H9 (cell line): ENCODE measurements at regions not wholly inside any gene's neighbourhood (a gene's known extent, or its start where the extent isn't known, plus 50 kb on each side); places are given as distances from the start of the nearest gene placed in this dataset.

Experiments
- DNase-seq: peaks from one replicate; pipeline ENCODE4 v3.0.0-alpha.2; 2017
- H2AFZ ChIP-seq: one replicate; pipeline ENCODE4 v1.6.1; 2013; ENCODE audit warnings: mild to moderate bottlenecking, low read length, control low read depth, moderate library complexity
- H2AK5ac ChIP-seq: 2 replicates; pipeline ENCODE4 v1.6.1; 2013; ENCODE audit warnings: low read length, control low read depth, mixed read lengths; ENCODE audit not compliant: insufficient read length
- H2BK120ac ChIP-seq: one replicate; pipeline ENCODE4 v1.6.1; 2013; ENCODE audit warnings: low read depth, mild to moderate bottlenecking, low read length, control low read depth, inconsistent platforms; ENCODE audit not compliant: poor library complexity, severe bottlenecking
- H2BK12ac ChIP-seq: 2 replicates; pipeline ENCODE4 v1.6.1; 2013; ENCODE audit warnings: low read length, control low read depth, mixed read lengths, low read depth; ENCODE audit not compliant: insufficient read length
- H2BK15ac ChIP-seq: 2 replicates; pipeline ENCODE4 v1.6.1; 2013; ENCODE audit warnings: low read depth, low read length, control low read depth
- H2BK20ac ChIP-seq: one replicate; pipeline ENCODE4 v1.6.1; 2013; ENCODE audit warnings: low read depth, mild to moderate bottlenecking, low read length, control low read depth, inconsistent platforms; ENCODE audit not compliant: poor library complexity, severe bottlenecking
- H2BK5ac ChIP-seq: 2 replicates; pipeline ENCODE4 v1.6.1; 2013; ENCODE audit warnings: low read length, control low read depth, mixed read lengths; ENCODE audit not compliant: insufficient read length
- H3K14ac ChIP-seq: 2 replicates; pipeline ENCODE4 v1.6.1; 2013; ENCODE audit warnings: low read length, control low read depth; ENCODE audit not compliant: insufficient read depth
- H3K18ac ChIP-seq: 2 replicates; pipeline ENCODE4 v1.6.1; 2013; ENCODE audit warnings: low read depth, mild to moderate bottlenecking, mixed read lengths, low read length, control low read depth; ENCODE audit not compliant: insufficient read length
- H3K23ac ChIP-seq: 2 replicates; pipeline ENCODE4 v1.6.1; 2013; ENCODE audit warnings: low read length, control low read depth, mixed read lengths, low read depth; ENCODE audit not compliant: insufficient read length
- H3K23me2 ChIP-seq: 2 replicates; pipeline ENCODE4 v1.6.1; 2013; ENCODE audit warnings: low read depth, mild to moderate bottlenecking, mixed read lengths, low read length, control low read depth; ENCODE audit not compliant: insufficient read length, poor library complexity, severe bottlenecking
- H3K27ac ChIP-seq: 2 replicates; pipeline ENCODE4 v1.5.1; 2013; ENCODE audit warnings: low read length, control low read depth, mixed read lengths, low read depth; ENCODE audit not compliant: insufficient read length
- H3K27me3 ChIP-seq: 2 replicates; pipeline ENCODE4 v1.6.1; 2013; ENCODE audit warnings: low read length, control low read depth, inconsistent platforms; ENCODE audit not compliant: insufficient read depth
- H3K4ac ChIP-seq: 2 replicates; pipeline ENCODE4 v1.6.1; 2013; ENCODE audit warnings: low read depth, mild to moderate bottlenecking, control low read depth, inconsistent platforms, low read length, moderate library complexity
- H3K4me1 ChIP-seq: 2 replicates; pipeline ENCODE4 v1.6.1; 2013; ENCODE audit warnings: low read length, control low read depth, inconsistent platforms; ENCODE audit not compliant: insufficient read depth
- H3K4me2 ChIP-seq: 2 replicates; pipeline ENCODE4 v1.6.1; 2013; ENCODE audit warnings: low read length, control low read depth, mixed read lengths; ENCODE audit not compliant: insufficient read length, insufficient read depth
- H3K56ac ChIP-seq: 2 replicates; pipeline ENCODE4 v1.6.1; 2013; ENCODE audit warnings: low read depth, mild to moderate bottlenecking, mixed read lengths, low read length, control low read depth; ENCODE audit not compliant: insufficient read length
- H3K79me1 ChIP-seq: 2 replicates; pipeline ENCODE4 v1.6.1; 2013; ENCODE audit warnings: low read depth, mild to moderate bottlenecking, moderate library complexity, low read length, control low read depth, inconsistent platforms; ENCODE audit not compliant: insufficient read depth, poor library complexity, severe bottlenecking
- H3K79me2 ChIP-seq: 2 replicates; pipeline ENCODE4 v1.6.1; 2013; ENCODE audit warnings: low read length, control low read depth, inconsistent platforms; ENCODE audit not compliant: insufficient read depth
- H3K9ac ChIP-seq: 2 replicates; pipeline ENCODE4 v1.6.1; 2013; ENCODE audit warnings: low read length, control low read depth, mixed read lengths; ENCODE audit not compliant: insufficient read length; ENCODE audit errors: extremely low read depth
- H3K9me3 ChIP-seq: one replicate; pipeline ENCODE4 v1.6.1; 2013; ENCODE audit warnings: low read depth, low read length, inconsistent platforms; ENCODE audit not compliant: control insufficient read depth
- H3T11ph ChIP-seq: one replicate; pipeline ENCODE4 v1.6.1; 2013; ENCODE audit warnings: mild to moderate bottlenecking, low read length, control low read depth, inconsistent platforms
- H4K20me1 ChIP-seq: one replicate; pipeline ENCODE4 v1.6.1; 2013; ENCODE audit not compliant: control insufficient read depth, insufficient read length, insufficient read depth
- H4K5ac ChIP-seq: 2 replicates; pipeline ENCODE4 v1.6.1; 2013; ENCODE audit warnings: low read depth, mild to moderate bottlenecking, mixed read lengths, low read length, control low read depth; ENCODE audit not compliant: insufficient read length
- H4K8ac ChIP-seq: replicated peaks from 2 replicates; pipeline ENCODE4 v1.6.1; 2013; ENCODE audit warnings: low read length, control low read depth, mixed read lengths, low read depth; ENCODE audit not compliant: insufficient read length
- H4K91ac ChIP-seq: 2 replicates; pipeline ENCODE4 v1.6.1; 2013; ENCODE audit warnings: low read depth, mild to moderate bottlenecking, moderate library complexity, mixed read lengths, low read length, control low read depth; ENCODE audit not compliant: insufficient read length
- H3K27ac Mint-ChIP-seq, 3 experiments: 2 replicates in 2 of 3; 3 replicates in 1 of 3; pipeline ENCODE4 v1.8.0; 2020 to 2021; ENCODE audit warnings: mixed read lengths in 3 of 3, mild to moderate bottlenecking in 1 of 3, moderate library complexity in 1 of 3
- H3K27me3 Mint-ChIP-seq: 2 replicates; pipeline ENCODE4 v1.8.0; 2021; ENCODE audit warnings: low read depth, mild to moderate bottlenecking, moderate library complexity, mixed read lengths
- H3K36me3 Mint-ChIP-seq, 3 experiments: 2 replicates in 2 of 3; 3 replicates in 1 of 3; pipeline ENCODE4 v1.8.0; 2020 to 2021; ENCODE audit warnings: low read depth in 3 of 3, mixed read lengths in 3 of 3; ENCODE audit not compliant: insufficient read depth in 1 of 3
- H3K4me1 Mint-ChIP-seq, 2 experiments: 2 replicates each; pipeline ENCODE4 v1.8.0; 2020; ENCODE audit warnings: mixed read lengths in 2 of 2
- H3K4me3 Mint-ChIP-seq, 2 experiments: 2 replicates in 1 of 2; 3 replicates in 1 of 2; pipeline ENCODE4 v1.8.0; 2020 to 2021; ENCODE audit warnings: mild to moderate bottlenecking in 2 of 2, mixed read lengths in 2 of 2, moderate library complexity in 1 of 2
- H3K9me3 Mint-ChIP-seq, 2 experiments: 2 replicates in 1 of 2; 3 replicates in 1 of 2; pipeline ENCODE4 v1.8.0; 2020; ENCODE audit warnings: mild to moderate bottlenecking in 2 of 2, mixed read lengths in 2 of 2, moderate library complexity in 1 of 2
- WGBS: extraction: QIAGEN DNeasy Blood & Tissue Kit; methylation state at CpG from one replicate; pipeline ENCODE4 v1.1.7; 2013; ENCODE audit warnings: missing lambda C conversion rate, low lambda C conversion rate, mixed read lengths; ENCODE audit not compliant: insufficient read length; ENCODE audit errors: extremely low coverage; 5-methylcytosine and 5-hydroxymethylcytosine counted together
- TF ChIP-seq, protein P1 (sequence below): fragments of 200-600 bp; sonication (generic); conservative IDR thresholded peaks from 3 replicates; pipeline ENCODE4 v1.8.0; 2021; ENCODE audit warnings: antibody characterized with exemption, mild to moderate bottlenecking

DNA sequence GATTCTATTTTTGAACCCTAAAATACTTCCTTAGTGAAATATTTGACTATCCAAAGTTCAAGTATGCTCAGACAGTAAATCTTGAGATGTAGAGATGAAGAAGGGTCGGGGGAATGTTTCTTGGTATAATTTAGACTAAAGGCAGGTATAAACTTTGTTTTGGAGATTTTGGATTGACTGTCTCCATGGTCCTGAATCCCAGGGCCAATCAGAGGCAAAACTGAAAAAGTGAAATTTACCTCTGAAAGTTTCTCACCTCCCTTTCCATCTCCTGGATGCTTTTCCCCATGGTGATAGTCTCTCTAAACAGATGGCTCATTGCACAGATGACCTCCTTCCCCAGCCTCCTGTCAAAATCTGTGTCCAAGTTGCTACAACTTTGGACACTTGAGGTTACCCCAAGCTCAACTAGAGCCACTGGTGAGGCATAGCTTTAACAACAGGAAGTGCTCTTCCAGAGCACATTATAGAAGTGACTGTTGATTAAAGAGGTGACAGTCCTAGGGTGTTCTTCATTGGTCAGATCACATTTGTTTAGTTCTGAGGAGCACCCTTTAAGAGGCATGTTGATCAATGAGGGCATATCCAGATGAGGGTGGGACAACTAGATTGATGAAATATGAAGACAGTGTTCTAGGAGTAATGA lies 128.4 kb downstream of the AKAP11 start:
- no peaks in the 10 kb centered on the region for H3K9me3 ChIP-seq
- H2BK15ac ChIP-seq: no peak overlapping the region
- no peak overlapping the region for H2BK120ac ChIP-seq
- Mint-ChIP-seq H3K4me1 (peaks cover 11 to 12% of the 10 kb centered on the region in 2 experiments), H3K9me3 (no peaks in the 10 kb centered on the region), H3K36me3 (no peaks in the 10 kb centered on the region), H3K4me3 (no peak overlapping the region), H3K27ac (no peak overlapping the region; a peak in 1 of 7 replicates), H3K27me3 (no peaks in the 10 kb centered on the region)
- H3K27ac ChIP-seq: no peak overlapping the region
- no peak overlapping the region for H2BK20ac ChIP-seq
- DNase-seq: no peak
- no CpG with 5 or more reads among the region's 1 CpG for WGBS
- H3K4me1 ChIP-seq: no peaks in the 10 kb centered on the region
- H2AFZ ChIP-seq: no peak overlapping the region
- H3K9ac ChIP-seq: no peak overlapping the region
- H3T11ph ChIP-seq: no peak overlapping the region
- no peaks in the 10 kb centered on the region for H3K27me3 ChIP-seq
- H3K23ac ChIP-seq: no peak overlapping the region
- no peak overlapping the region for H3K56ac ChIP-seq
- no peak overlapping the region for H4K91ac ChIP-seq
- H4K20me1 ChIP-seq: no peaks in the 10 kb centered on the region
- no peaks in the 10 kb centered on the region for H3K23me2 ChIP-seq
- H3K79me2 ChIP-seq: no peaks in the 10 kb centered on the region
- no peak overlapping the region for H2BK5ac ChIP-seq
- TF ChIP-seq, protein P1, sequence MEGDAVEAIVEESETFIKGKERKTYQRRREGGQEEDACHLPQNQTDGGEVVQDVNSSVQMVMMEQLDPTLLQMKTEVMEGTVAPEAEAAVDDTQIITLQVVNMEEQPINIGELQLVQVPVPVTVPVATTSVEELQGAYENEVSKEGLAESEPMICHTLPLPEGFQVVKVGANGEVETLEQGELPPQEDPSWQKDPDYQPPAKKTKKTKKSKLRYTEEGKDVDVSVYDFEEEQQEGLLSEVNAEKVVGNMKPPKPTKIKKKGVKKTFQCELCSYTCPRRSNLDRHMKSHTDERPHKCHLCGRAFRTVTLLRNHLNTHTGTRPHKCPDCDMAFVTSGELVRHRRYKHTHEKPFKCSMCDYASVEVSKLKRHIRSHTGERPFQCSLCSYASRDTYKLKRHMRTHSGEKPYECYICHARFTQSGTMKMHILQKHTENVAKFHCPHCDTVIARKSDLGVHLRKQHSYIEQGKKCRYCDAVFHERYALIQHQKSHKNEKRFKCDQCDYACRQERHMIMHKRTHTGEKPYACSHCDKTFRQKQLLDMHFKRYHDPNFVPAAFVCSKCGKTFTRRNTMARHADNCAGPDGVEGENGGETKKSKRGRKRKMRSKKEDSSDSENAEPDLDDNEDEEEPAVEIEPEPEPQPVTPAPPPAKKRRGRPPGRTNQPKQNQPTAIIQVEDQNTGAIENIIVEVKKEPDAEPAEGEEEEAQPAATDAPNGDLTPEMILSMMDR: no peak
- H3K18ac ChIP-seq: no peak overlapping the region
- no peaks in the 10 kb centered on the region for H3K79me1 ChIP-seq
- H3K4ac ChIP-seq: no peak overlapping the region
- no peak overlapping the region for H4K8ac ChIP-seq
- no peak overlapping the region for H4K5ac ChIP-seq
- H3K14ac ChIP-seq: no peak overlapping the region
- H2BK12ac ChIP-seq: no peak overlapping the region
- H2AK5ac ChIP-seq: no peak overlapping the region
- no peak overlapping the region for H3K4me2 ChIP-seq
